Right cardiac atrium (tissue), 5 donors: ENCODE measurements at regions not wholly inside any gene's neighbourhood (a gene's known extent, or its start where the extent isn't known, plus 50 kb on each side); places are given as distances from the start of the nearest gene placed in this dataset.
A peak's percentile ranks its signal among the peaks of the same experiment; 100 is the strongest.
"Not testable (repeated sequence)": the region's sequence is repeated elsewhere in the genome, so short reads cannot be mapped to it uniquely, and the experiment has no call there.

Source experiments
- ATAC-seq, 2 donors: fragments of 200-7000 bp; cut with Tn5 transposase; one replicate each; pipeline versions ENCODE4 v1.8.0 to v1.9.1; 2020; ENCODE audit warnings: moderate library complexity in 2 of 2, mild to moderate bottlenecking in 1 of 2
- DNase-seq, 3 donors: peaks; one replicate each; pipeline ENCODE4 v3.0.0-alpha.2; 2020
- H3K27ac ChIP-seq: one replicate; pipeline ENCODE4 v1.5.1; 2013; ENCODE audit warnings: mild to moderate bottlenecking, low read length, control low read depth, moderate library complexity
- H3K27me3 ChIP-seq: one replicate; pipeline ENCODE4 v1.6.1; 2013; ENCODE audit not compliant: control insufficient read depth, insufficient read depth
- H3K4me1 ChIP-seq: one replicate; pipeline ENCODE4 v1.6.1; 2013; ENCODE audit warnings: low read length; ENCODE audit not compliant: control insufficient read depth, insufficient read depth
- H3K4me3 ChIP-seq: one replicate; pipeline ENCODE4 v1.5.1; 2013; ENCODE audit warnings: low read length, control low read depth
- H3K9me3 ChIP-seq: one replicate; pipeline ENCODE4 v1.6.1; 2013; ENCODE audit warnings: low read length; ENCODE audit not compliant: control insufficient read depth
- WGBS: extraction: QIAGEN DNeasy Blood & Tissue Kit; methylation state at CpG from one replicate; pipeline ENCODE4 v1.1.7; 2013; 5-methylcytosine and 5-hydroxymethylcytosine counted together
- intact Hi-C, 4 donors: fragments of 100-400 bp; cut with DNase I; formaldehyde crosslinking; loops; one replicate each; pipeline versions ENCODE4 v1.11.0 to v1.14.0; 2022 to 2023
- donor health status: healthy with polysubstance abuse.
- donor health status: DM: no; HTN: yes; CAD: no.
- donor health status: DM: no; HTN: no; CAD: no.
- donor health status: DM: no; HTN: yes; CAD: no; lungs with severe emphysema.
- donor health status: DM: yes; HTN: yes; CAD: no.

DNA sequence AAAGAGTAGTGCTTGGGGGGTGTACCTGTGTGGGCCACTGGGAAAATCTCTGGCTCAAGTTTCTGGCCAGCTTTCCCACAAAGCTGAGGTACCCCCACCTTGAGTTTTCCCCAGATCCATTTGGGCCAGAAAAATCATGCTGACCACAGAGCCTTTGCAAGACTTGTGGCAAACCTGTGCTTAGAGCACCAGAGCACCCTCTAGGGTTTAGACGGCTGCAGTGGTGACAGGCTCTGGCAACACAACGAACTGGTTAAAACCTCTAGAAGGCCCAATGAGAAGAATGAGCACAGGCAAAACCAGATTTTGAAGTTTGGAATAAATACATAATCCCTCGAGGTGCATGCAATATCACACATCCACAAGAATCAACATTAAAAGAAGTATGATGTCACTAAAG is 290.7 kb upstream of the FOLH1 start:
- Histone ChIP-seq H3K4me3 (no peak overlapping the region), H3K27ac (no peak overlapping the region), H3K27me3 (no peaks in the 10 kb centered on the region), H3K9me3 (no peaks in the 10 kb centered on the region), H3K4me1 (no peaks in the 10 kb centered on the region)
- WGBS, result 72% methylated on average over 3 of the region's 3 CpGs
- intact Hi-C loops, result no loop called here
- DNase-seq (no peak), ATAC-seq (no peak)

DNA sequence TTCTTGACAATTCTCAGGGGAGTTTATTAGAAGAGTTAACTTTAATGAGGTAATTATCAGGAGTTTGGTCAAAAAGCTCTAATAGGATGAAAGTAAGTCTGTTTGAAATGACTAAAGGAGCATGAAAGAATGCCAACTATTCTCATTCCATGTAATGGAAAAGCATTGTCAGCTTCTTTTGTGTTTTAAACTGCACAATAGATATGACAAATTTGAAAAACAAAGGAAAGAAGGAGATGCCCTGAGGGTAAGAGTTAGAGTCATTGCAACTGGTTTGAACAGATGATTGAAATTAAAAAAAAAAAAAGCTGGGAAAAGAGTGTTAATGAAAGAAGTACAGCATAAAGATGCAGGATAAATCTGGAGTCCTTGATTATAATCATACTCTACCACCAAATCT is 296.8 kb upstream of the FOLH1 start:
- no peaks in the 10 kb centered on the region for H3K27me3 ChIP-seq
- no peaks in the 10 kb centered on the region for H3K9me3 ChIP-seq
- no peak overlapping the region for H3K27ac ChIP-seq
- DNase-seq (no peak), ATAC-seq (no peak)
- H3K4me3 ChIP-seq, result no peak overlapping the region
- H3K4me1 ChIP-seq, result no peaks in the 10 kb centered on the region
- intact Hi-C loops, result no loop called here

DNA sequence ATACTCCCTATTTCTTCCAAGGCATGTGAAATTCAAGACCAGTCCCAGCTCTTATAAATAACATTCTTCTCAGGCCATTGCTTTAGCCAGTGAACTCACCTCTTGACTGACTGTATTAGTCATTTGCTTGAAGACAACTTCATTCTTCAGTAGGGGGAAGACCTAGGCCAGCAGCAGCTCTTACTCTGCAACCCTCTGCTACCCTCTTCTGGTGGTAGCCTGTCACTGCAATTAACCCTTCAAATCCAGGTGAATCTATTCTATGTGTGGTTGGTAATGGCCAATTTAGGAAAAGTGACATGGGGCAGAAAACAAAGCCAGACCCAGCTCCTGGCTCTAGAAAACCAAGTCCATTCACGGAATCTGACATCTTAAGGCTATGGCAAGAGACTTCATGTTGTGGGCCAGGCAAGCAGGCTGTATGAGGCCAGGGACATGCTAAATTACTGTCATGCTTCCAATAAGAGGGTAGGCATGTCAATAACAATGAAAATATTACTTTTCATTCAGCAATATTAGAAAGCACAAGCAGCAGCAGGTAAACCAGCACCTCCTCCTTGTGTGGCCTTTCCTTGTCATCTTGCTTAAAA is 317.9 kb upstream of the FOLH1 start:
- 15% methylated on average over 1 of the region's 1 CpG for WGBS
- H3K27me3 ChIP-seq, intact Hi-C loops, H3K9me3 ChIP-seq, H3K4me3 ChIP-seq, H3K4me1 ChIP-seq, H3K27ac ChIP-seq: not testable (repeated sequence)
- ATAC-seq (peak; percentile 69 to 79), DNase-seq (peak in 1 of 3 donors; percentile 11)

DNA sequence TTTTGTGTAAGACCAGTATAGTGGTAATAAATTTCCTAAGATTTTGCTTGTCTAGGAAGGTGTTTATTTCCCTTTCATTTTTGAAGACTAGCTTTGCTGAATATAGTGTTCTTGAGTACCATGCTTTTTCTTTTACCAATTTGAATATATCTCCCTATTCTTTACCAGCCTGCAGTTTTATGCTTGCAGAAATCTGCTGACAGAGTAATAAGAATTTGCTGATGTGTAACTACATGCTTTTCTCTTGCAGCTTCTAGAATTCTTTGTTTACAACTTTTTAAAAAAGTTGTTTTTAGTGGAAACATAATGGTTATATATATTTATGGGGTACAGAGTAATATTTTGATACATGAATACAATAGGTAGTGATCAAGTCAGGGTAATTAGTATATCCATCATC is 324.8 kb upstream of the FOLH1 start:
- Histone ChIP-seq H3K4me1 (no peaks in the 10 kb centered on the region), H3K4me3 (no peak overlapping the region), H3K27me3 (no peaks in the 10 kb centered on the region), H3K9me3 (no peaks in the 10 kb centered on the region), H3K27ac (no peak overlapping the region)
- ATAC-seq, result no peak
- no peak for DNase-seq
- intact Hi-C loops, result no loop called here

DNA sequence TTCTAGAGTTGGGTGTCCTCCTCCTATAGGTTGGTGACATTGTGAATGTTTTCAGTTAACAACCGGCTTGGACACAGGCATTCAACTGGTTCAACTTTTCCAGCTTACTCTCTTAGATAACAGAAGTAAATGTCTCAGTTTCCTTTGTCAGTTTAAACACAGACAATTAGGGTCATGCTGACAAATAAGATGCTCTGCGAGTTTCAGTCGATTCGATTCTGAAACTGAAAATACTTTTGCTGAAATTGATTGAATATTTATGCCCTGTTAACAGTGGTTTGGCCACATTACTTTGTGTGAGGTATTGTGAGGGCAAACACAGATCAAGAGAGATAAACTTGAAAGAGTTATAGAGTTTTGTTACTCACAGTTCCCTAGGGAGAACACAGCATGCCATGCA is 330.5 kb upstream of the FOLH1 start:
- H3K27me3 ChIP-seq, DNase-seq, H3K9me3 ChIP-seq, H3K4me1 ChIP-seq, H3K4me3 ChIP-seq, ATAC-seq, intact Hi-C loops, H3K27ac ChIP-seq: not testable (repeated sequence)
- WGBS, result 83% methylated on average over 4 of the region's 4 CpGs

DNA sequence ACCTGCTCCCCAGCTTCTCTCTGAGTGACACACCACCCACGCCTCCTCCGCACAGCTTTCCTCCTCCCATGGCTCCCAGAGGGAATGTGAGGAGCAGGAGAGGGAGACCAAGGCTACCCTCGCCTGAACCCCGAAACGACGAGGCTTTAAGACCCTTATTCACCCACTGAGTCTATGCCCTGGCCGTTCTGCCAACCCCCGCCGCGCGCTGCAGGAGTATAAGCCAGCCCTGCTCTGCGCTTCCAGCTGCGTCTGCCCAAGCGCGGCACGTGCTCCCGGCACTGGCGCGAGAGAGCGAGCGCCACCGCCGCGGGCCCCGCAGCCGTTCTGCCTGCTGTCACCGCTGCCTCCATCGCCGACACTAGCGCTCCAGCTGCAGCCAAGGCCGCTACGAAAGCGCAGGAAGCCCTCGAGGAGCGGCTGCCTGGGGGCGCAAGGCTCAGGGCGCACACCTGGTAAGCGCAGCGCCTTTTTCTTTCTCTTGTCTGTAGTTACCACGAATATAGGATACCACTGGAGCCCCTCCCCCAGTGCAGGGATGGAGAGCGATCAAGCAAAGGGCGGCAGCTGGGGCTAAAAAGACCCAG is 350.0 kb upstream of the FOLH1 start:
- 6% methylated on average over 42 of the region's 42 CpGs for WGBS
- H3K4me1 ChIP-seq, intact Hi-C loops, H3K27ac ChIP-seq, H3K4me3 ChIP-seq, ATAC-seq, H3K9me3 ChIP-seq, H3K27me3 ChIP-seq: not testable (repeated sequence)
- DNase-seq, result peak in 1 of 3 donors; percentile 18

DNA sequence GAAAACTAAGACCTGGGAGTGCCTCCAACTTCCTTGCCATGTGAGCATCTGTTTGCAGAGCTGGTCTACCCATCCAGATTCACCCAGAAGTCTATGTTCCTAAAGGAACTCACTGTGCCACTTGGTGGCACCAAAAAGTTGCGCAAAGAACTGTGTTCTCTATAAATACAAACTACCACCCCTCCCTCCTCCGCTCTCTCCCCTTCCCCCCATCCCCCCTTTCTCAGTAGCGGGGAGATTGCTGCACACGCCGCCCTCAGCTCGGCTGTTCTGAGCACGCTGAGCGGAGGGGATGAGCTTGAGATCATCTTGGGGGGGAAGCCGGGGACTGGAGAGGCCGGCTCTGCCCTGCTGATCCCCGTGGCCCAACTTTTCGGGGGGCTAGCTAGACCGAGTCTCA is 352.2 kb upstream of the FOLH1 start:
- DNase-seq, H3K4me3 ChIP-seq, H3K27me3 ChIP-seq, H3K9me3 ChIP-seq, intact Hi-C loops, H3K4me1 ChIP-seq, ATAC-seq, H3K27ac ChIP-seq: not testable (repeated sequence)
- WGBS, result 12% methylated on average over 13 of the region's 13 CpGs

DNA sequence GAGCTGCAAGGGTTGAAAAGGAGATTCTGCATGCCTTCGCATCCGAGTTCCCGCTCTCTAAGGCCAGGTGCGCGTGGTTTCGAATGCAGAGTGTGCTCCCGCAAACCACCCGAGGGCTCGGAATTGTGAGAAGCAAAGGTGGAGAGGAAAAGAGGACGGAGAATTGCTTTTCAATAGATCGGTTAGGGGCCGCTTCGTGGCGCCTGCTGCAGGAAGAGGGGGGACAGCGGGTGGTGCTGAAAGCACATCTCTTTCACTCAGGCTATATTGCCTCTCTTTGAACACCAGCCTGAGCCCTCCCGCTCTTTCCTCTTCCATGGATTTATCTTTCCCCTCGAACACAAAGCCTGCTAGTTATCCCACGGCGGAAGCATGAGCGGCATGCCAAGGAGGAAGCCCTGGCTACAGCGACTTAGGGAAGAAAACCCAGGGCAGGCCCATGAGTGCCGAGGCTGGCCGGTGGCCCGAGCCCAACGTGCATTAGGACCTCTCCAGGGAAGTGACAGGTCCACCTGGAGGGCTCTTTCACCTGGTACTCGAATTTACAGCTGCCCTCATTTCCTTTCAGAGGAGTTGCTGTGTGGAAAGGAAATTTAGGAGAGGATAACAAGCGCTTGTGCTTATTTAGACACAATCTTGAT is 353.0 kb upstream of the FOLH1 start:
- intact Hi-C loops, H3K27ac ChIP-seq, H3K9me3 ChIP-seq, H3K4me1 ChIP-seq, H3K27me3 ChIP-seq, DNase-seq, H3K4me3 ChIP-seq, ATAC-seq: not testable (repeated sequence)
- WGBS, result 9% methylated on average over 26 of the region's 27 CpGs

DNA sequence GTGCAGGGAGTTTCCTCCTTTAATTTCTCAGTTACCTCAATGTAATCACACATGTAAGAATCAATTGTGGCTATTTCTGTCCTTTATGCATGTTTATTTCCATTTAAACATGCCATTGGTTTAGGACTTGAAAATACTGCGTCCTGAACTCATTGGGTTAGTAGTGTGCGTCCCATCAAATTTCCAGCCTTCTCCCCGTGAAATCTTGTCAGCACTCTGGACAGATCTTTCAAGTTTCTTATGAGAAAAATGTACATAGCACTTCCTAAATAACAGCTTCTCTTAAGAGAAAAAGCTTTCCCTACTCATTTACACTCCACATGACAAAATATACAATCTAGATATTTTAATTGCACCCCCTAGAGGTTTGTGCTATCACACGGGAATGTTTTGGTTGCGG is 353.9 kb upstream of the FOLH1 start:
- DNase-seq, H3K4me3 ChIP-seq, H3K9me3 ChIP-seq, ATAC-seq, H3K27ac ChIP-seq, H3K4me1 ChIP-seq, intact Hi-C loops, H3K27me3 ChIP-seq: not testable (repeated sequence)
- whole genome bisulfite sequencing, result 57% methylated on average over 5 of the region's 5 CpGs

DNA sequence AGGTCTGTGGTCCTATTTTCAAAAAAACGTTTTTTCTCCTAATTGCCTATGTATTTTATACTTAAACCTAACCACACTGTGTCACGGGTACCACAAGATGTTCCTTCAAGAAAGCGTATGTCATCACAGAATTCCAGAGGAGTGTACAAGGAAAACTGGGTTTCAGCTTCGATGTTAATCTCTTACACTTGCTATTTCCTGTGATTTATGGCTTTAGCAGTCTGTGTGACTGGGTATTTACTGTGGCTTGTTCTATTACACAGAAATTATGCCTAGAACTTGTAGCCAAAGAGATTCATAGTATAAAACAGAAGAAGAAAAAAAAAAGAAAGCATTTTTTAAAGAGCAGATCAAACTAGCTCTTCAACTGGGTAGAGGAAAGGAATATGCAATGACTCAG is 371.1 kb upstream of the FOLH1 start:
- H3K27ac ChIP-seq, DNase-seq, H3K9me3 ChIP-seq, H3K4me3 ChIP-seq, intact Hi-C loops, H3K27me3 ChIP-seq, ATAC-seq, H3K4me1 ChIP-seq: not testable (repeated sequence)
- WGBS, result 53% methylated on average over 4 of the region's 4 CpGs

DNA sequence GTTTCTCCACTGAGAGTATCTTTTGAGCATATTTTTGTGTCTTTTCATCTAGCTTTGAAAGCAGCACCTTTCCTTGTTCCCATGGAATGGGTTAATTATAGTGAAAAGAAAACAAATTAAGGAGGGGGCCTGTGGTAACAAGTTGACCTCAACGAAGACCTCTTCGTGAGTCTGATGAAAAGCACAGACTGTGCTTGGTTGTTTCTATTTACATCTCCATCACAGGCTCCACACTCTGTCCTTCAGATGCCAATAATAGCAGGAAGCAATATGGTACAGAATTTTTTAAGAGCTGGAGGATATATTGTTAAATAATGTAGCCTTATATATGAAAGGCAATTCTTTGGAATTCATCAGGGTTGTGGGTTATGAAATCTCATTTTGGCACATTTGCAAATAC is 366.7 kb upstream of the OR4C13 start:
- DNase-seq, H3K4me3 ChIP-seq, H3K9me3 ChIP-seq, H3K27me3 ChIP-seq, H3K4me1 ChIP-seq, H3K27ac ChIP-seq, intact Hi-C loops, ATAC-seq: not testable (repeated sequence)
- 54% methylated on average over 2 of the region's 2 CpGs for whole genome bisulfite sequencing
